ENCODE measurements at regions not wholly inside any gene's neighbourhood (a gene's known extent, or its start where the extent isn't known, plus 50 kb on each side); places are given as distances from the start of the nearest gene placed in this dataset.
"Not testable (repeated sequence)": the region's sequence is repeated elsewhere in the genome, so short reads cannot be mapped to it uniquely, and the experiment has no call there.

- no peak for DNase-seq
These were observed 803.9 kb upstream of the CDH10 start for GRCh38 chr5:25448646-25449045.

GRCh38 chr5:25448190-25448621 is 803.4 kb upstream of the CDH10 start:
- no peak for DNase-seq

- DNase-seq: not testable (repeated sequence)
These were observed 801.3 kb upstream of the CDH10 start for GRCh38 chr5:25446061-25446420.

GRCh38 chr5:25445381-25446060 is 800.7 kb upstream of the CDH10 start:
- DNase-seq: not testable (repeated sequence)

GRCh38 chr5:25444697-25445096 is 799.9 kb upstream of the CDH10 start:
- no peak for DNase-seq

GRCh38 chr5:25441810-25442209 is 797.0 kb upstream of the CDH10 start:
- DNase-seq: no peak

- DNase-seq: no peak
These were observed 794.2 kb upstream of the CDH10 start for GRCh38 chr5:25439025-25439424.

- DNase-seq: not testable (repeated sequence)
These were observed 793.6 kb upstream of the CDH10 start for GRCh38 chr5:25438375-25438774.

- DNase-seq: no peak
These were observed 791.7 kb upstream of the CDH10 start for GRCh38 chr5:25436452-25436851.

GRCh38 chr5:25435882-25436281 is 791.1 kb upstream of the CDH10 start:
- DNase-seq: no peak

GRCh38 chr5:25427240-25427639 is 782.5 kb upstream of the CDH10 start:
- no peak for DNase-seq

GRCh38 chr5:25423271-25423670 is 778.5 kb upstream of the CDH10 start:
- DNase-seq: no peak

- no peak for DNase-seq
These were observed 774.9 kb upstream of the CDH10 start for GRCh38 chr5:25419684-25420083.

- DNase-seq: no peak
These were observed 774.2 kb upstream of the CDH10 start for GRCh38 chr5:25418978-25419377.

- DNase-seq: no peak
These were observed 773.6 kb upstream of the CDH10 start for GRCh38 chr5:25418319-25418859.

- no peak for DNase-seq
These were observed 772.2 kb upstream of the CDH10 start for GRCh38 chr5:25416960-25417359.

GRCh38 chr5:25415970-25416369 is 771.2 kb upstream of the CDH10 start:
- no peak for DNase-seq

- DNase-seq: peak; percentile 11
These were observed 770.0 kb upstream of the CDH10 start for GRCh38 chr5:25414742-25415141.

GRCh38 chr5:25412116-25412661 is 767.4 kb upstream of the CDH10 start:
- no peak for DNase-seq

- DNase-seq: not testable (repeated sequence)
These were observed 762.6 kb upstream of the CDH10 start for GRCh38 chr5:25407365-25407764.

- no peak for DNase-seq
These were observed 761.1 kb upstream of the CDH10 start for GRCh38 chr5:25405850-25406249.

- DNase-seq: no peak
These were observed 755.2 kb upstream of the CDH10 start for GRCh38 chr5:25399878-25400480.

GRCh38 chr5:25393957-25394356 is 749.2 kb upstream of the CDH10 start:
- no peak for DNase-seq

- no peak for DNase-seq
These were observed 748.5 kb upstream of the CDH10 start for GRCh38 chr5:25393256-25393655.

Measured in 8988T (cell line).